Adrenal gland (tissue), 5 donors: ENCODE measurements at regions not wholly inside any gene's neighbourhood (a gene's known extent, or its start where the extent isn't known, plus 50 kb on each side); places are given as distances from the start of the nearest gene placed in this dataset.

Experiments used
- POLR2A ChIP-seq, 2 donors: fragments of 450-650 bp; IDR thresholded peaks; one replicate each; pipeline ENCODE4 v1.6.1; 2017; ENCODE audit warnings: antibody characterized with exemption in 2 of 2, mild to moderate bottlenecking in 2 of 2, moderate library complexity in 1 of 2
- TF ChIP-seq, protein P1 (sequence below), 6 experiments: fragments of 450-650 bp in 4 of 6; fragments of 200-600 bp in 2 of 6; sonication (generic) in 1 of 6; IDR thresholded peaks; 1 replicate in 5 of 6; 2 replicates in 1 of 6; pipeline versions ENCODE4 v1.5.1 to v1.8.0; 2016 to 2021; ENCODE audit warnings: antibody characterized with exemption in 6 of 6, mild to moderate bottlenecking in 2 of 6, moderate library complexity in 1 of 6
- donor health status: DM: no; HTN: no; CAD: no.

DNA sequence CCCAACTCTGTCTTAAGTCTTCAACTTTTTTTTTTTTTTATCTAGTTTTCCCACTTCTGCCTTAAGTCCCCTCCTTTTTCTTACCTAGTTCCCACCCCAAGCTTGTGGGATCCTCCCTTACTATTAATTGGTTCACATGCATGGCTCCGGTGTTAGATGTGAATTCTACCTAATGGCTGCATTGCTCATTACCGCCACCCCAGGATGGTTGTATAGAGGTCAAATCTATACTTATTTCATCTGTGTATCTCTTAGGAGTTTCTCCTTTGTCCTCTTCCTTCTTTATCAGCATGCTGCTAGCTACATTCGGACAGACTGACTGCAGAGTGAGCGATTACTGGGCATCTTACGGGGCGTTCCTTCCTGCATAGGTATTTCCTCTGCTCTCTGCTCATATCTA, 605.7 kb upstream of the GRM7 start:
- TF ChIP-seq, protein P1, sequence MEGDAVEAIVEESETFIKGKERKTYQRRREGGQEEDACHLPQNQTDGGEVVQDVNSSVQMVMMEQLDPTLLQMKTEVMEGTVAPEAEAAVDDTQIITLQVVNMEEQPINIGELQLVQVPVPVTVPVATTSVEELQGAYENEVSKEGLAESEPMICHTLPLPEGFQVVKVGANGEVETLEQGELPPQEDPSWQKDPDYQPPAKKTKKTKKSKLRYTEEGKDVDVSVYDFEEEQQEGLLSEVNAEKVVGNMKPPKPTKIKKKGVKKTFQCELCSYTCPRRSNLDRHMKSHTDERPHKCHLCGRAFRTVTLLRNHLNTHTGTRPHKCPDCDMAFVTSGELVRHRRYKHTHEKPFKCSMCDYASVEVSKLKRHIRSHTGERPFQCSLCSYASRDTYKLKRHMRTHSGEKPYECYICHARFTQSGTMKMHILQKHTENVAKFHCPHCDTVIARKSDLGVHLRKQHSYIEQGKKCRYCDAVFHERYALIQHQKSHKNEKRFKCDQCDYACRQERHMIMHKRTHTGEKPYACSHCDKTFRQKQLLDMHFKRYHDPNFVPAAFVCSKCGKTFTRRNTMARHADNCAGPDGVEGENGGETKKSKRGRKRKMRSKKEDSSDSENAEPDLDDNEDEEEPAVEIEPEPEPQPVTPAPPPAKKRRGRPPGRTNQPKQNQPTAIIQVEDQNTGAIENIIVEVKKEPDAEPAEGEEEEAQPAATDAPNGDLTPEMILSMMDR (IDR thresholded peaks at IDR 0.05) = no peak
- TF ChIP-seq POLR2A (IDR thresholded peaks at IDR 0.05) = no peak
